ENCODE measurements at regions not wholly inside any gene's neighbourhood (a gene's known extent, or its start where the extent isn't known, plus 50 kb on each side); places are given as distances from the start of the nearest gene placed in this dataset.

GRCh38 chr5:57979671-57980070, 480.2 kb downstream of the PLK2 start:
- WGBS (ENCODE audit: low lambda C conversion rate), result 89% methylated on average over 3 of the region's 3 CpGs
- no peaks in the 10 kb centered on the region for H3K36me3 ChIP-seq (replicated peaks in 1 of 2; ENCODE audit: control insufficient read depth in 1 of 2, insufficient read depth in 2 of 2, low read length in 1 of 2)
- no peaks in the 10 kb centered on the region for H4K20me1 ChIP-seq (ENCODE audit: insufficient read depth)
- no peaks in the 10 kb centered on the region for H3K9me3 ChIP-seq
- no peak overlapping the region for H3K4me3 ChIP-seq (ENCODE audit: low read depth in 2 of 2, low read length in 1 of 2)
- ChIA-PET CTCF (no interaction called here), POLR2A (no interaction called here)
- H3K4me1 ChIP-seq (ENCODE audit: control insufficient read depth in 1 of 2, insufficient read depth in 2 of 2, low read depth in 1 of 2, low read length in 1 of 2), result no peaks in the 10 kb centered on the region
- no peak overlapping the region for H3K27ac ChIP-seq (ENCODE audit: low read depth in 2 of 2, low read length in 1 of 2)
- no peak overlapping the region for H3K9ac ChIP-seq
- H3K9me2 ChIP-seq, result no peaks in the 10 kb centered on the region
- no peak overlapping the region for H3K4me2 ChIP-seq
- H2AFZ ChIP-seq (ENCODE audit: low read depth), result no peak overlapping the region
- H3K27me3 ChIP-seq (ENCODE audit: insufficient read depth), result no peaks in the 10 kb centered on the region
- TF ChIP-seq EP300 (IDR thresholded peaks at IDR 0.05; ENCODE audit: borderline replicate concordance in 1 of 2, low read depth in 1 of 2, low read length in 1 of 2), result no peak
- no peak for TF ChIP-seq SMC3 (IDR thresholded peaks at IDR 0.05; ENCODE audit: low read depth, low read length)
- TF ChIP-seq TCF12 (IDR thresholded peaks at IDR 0.05), result no peak
- TF ChIP-seq ZBTB33 (IDR thresholded peaks at IDR 0.05; ENCODE audit: borderline replicate concordance, low read depth), result no peak
- TF ChIP-seq FOSL2 (IDR thresholded peaks at IDR 0.05; ENCODE audit: borderline replicate concordance, low read depth), result no peak
- no peak for TF ChIP-seq USF1 (IDR thresholded peaks at IDR 0.05; ENCODE audit: borderline replicate concordance, low read depth)
- TF ChIP-seq NFIC (IDR thresholded peaks at IDR 0.05; ENCODE audit: borderline replicate concordance), result no peak
- TF ChIP-seq POLR2AphosphoS5 (IDR thresholded peaks at IDR 0.05; ENCODE audit: low read depth, low read length), result no peak
- TF ChIP-seq, protein P1, sequence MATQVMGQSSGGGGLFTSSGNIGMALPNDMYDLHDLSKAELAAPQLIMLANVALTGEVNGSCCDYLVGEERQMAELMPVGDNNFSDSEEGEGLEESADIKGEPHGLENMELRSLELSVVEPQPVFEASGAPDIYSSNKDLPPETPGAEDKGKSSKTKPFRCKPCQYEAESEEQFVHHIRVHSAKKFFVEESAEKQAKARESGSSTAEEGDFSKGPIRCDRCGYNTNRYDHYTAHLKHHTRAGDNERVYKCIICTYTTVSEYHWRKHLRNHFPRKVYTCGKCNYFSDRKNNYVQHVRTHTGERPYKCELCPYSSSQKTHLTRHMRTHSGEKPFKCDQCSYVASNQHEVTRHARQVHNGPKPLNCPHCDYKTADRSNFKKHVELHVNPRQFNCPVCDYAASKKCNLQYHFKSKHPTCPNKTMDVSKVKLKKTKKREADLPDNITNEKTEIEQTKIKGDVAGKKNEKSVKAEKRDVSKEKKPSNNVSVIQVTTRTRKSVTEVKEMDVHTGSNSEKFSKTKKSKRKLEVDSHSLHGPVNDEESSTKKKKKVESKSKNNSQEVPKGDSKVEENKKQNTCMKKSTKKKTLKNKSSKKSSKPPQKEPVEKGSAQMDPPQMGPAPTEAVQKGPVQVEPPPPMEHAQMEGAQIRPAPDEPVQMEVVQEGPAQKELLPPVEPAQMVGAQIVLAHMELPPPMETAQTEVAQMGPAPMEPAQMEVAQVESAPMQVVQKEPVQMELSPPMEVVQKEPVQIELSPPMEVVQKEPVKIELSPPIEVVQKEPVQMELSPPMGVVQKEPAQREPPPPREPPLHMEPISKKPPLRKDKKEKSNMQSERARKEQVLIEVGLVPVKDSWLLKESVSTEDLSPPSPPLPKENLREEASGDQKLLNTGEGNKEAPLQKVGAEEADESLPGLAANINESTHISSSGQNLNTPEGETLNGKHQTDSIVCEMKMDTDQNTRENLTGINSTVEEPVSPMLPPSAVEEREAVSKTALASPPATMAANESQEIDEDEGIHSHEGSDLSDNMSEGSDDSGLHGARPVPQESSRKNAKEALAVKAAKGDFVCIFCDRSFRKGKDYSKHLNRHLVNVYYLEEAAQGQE (IDR thresholded peaks at IDR 0.05; ENCODE audit: low read depth, low read length), result no peak
- no peak for TF ChIP-seq JUND (IDR thresholded peaks at IDR 0.05)
- TF ChIP-seq GATA2 (CRISPR knock-in tag; IDR thresholded peaks at IDR 0.05), result no peak
- TF ChIP-seq SIN3A (IDR thresholded peaks at IDR 0.05; ENCODE audit: borderline replicate concordance, low read depth, low read length), result no peak
- no peak for TF ChIP-seq ELF1 (IDR thresholded peaks at IDR 0.05)
- no peak for TF ChIP-seq RXRA (IDR thresholded peaks at IDR 0.05; ENCODE audit: borderline replicate concordance, low read depth)
- TF ChIP-seq RAD21 (IDR thresholded peaks at IDR 0.05; ENCODE audit: low read length), result no peak
- TF ChIP-seq YY1 (IDR thresholded peaks at IDR 0.05; ENCODE audit: low read depth), result no peak
- TF ChIP-seq, protein P2, sequence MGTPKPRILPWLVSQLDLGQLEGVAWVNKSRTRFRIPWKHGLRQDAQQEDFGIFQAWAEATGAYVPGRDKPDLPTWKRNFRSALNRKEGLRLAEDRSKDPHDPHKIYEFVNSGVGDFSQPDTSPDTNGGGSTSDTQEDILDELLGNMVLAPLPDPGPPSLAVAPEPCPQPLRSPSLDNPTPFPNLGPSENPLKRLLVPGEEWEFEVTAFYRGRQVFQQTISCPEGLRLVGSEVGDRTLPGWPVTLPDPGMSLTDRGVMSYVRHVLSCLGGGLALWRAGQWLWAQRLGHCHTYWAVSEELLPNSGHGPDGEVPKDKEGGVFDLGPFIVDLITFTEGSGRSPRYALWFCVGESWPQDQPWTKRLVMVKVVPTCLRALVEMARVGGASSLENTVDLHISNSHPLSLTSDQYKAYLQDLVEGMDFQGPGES (IDR thresholded peaks at IDR 0.05; ENCODE audit: low read depth, low read length), result no peak
- TF ChIP-seq MAX (IDR thresholded peaks at IDR 0.05; ENCODE audit: low read depth), result no peak
- no peaks in the 10 kb centered on the region for H3K79me2 ChIP-seq (ENCODE audit: insufficient read depth)
- no peak for DNase-seq
- no peaks in the 10 kb centered on the region for H3F3A ChIP-seq (replicated peaks; ENCODE audit: insufficient read depth)
